IMR-90 (cell line): ENCODE measurements at regions not wholly inside any gene's neighbourhood (a gene's known extent, or its start where the extent isn't known, plus 50 kb on each side); places are given as distances from the start of the nearest gene placed in this dataset.

Source experiments
- ATAC-seq: fragments of 200-7000 bp; cut with Tn5 transposase; 2 replicates; pipeline ENCODE4 v1.9.1; 2020; ENCODE audit warnings: low read depth, mild to moderate bottlenecking, moderate library complexity
- BruUV-seq: library from RNA; stranded (reverse); fragments of 400-500 nt; replicated peaks from 2 replicates; lab custom pipeline; 2021; lab: Mats Ljungman, UMichigan
- CTCF ChIA-PET: fragments of 300-600 bp; formaldehyde crosslinking; extraction: SDS; loops from one replicate; lab custom pipeline; 2021; ENCODE audit warnings: antibody characterized with exemption; lab: Yijun Ruan, JAX
- POLR2A ChIA-PET: fragments of 300-600 bp; sonication (Branson Sonifier 250); formaldehyde crosslinking; loops from one replicate; lab custom pipeline; 2022; ENCODE audit warnings: antibody characterized with exemption; ENCODE audit not compliant: unreplicated experiment; lab: Charles Lee
- DNase-seq: peaks from one replicate; pipeline ENCODE4 v3.0.0; 2013
- H2AFZ ChIP-seq: replicated peaks from 2 replicates; pipeline ENCODE3; 2013; ENCODE audit warnings: low read length, mild to moderate bottlenecking; ENCODE audit not compliant: poor library complexity
- H2AK5ac ChIP-seq: 2 replicates; pipeline ENCODE4 v1.6.1; 2013; ENCODE audit warnings: low read depth, low read length, inconsistent platforms
- H2AK9ac ChIP-seq: replicated peaks from 2 replicates; pipeline ENCODE3; 2013; ENCODE audit warnings: mild to moderate bottlenecking, low read depth, low read length, moderate library complexity; ENCODE audit not compliant: poor library complexity
- H2BK120ac ChIP-seq: 2 replicates; pipeline ENCODE4 v1.6.1; 2013; ENCODE audit warnings: low read depth, low read length, inconsistent platforms
- H2BK15ac ChIP-seq: 3 replicates; pipeline ENCODE4 v1.6.1; 2013; ENCODE audit warnings: low read depth, low read length, inconsistent platforms
- H2BK20ac ChIP-seq: 2 replicates; pipeline ENCODE4 v1.6.1; 2013; ENCODE audit warnings: low read depth, mild to moderate bottlenecking, inconsistent platforms, low read length, moderate library complexity
- H2BK5ac ChIP-seq: 2 replicates; pipeline ENCODE4 v1.6.1; 2013; ENCODE audit warnings: mild to moderate bottlenecking, low read depth, low read length, inconsistent platforms; ENCODE audit not compliant: poor library complexity, severe bottlenecking
- H3K14ac ChIP-seq: replicated peaks from 2 replicates; pipeline ENCODE4 v1.6.1; 2013; ENCODE audit warnings: low read depth, low read length, inconsistent platforms
- H3K18ac ChIP-seq: 2 replicates; pipeline ENCODE4 v1.6.1; 2013; ENCODE audit warnings: low read depth, low read length, control low read depth
- H3K23ac ChIP-seq: 2 replicates; pipeline ENCODE4 v1.6.1; 2013; ENCODE audit warnings: low read depth, low read length, inconsistent platforms
- H3K27ac ChIP-seq: 2 replicates; pipeline ENCODE4 v1.5.1; 2013; ENCODE audit warnings: mild to moderate bottlenecking, control low read depth, low read length; ENCODE audit not compliant: insufficient read depth
- H3K27me3 ChIP-seq: 2 replicates; pipeline ENCODE4 v1.6.1; 2013; ENCODE audit warnings: low read length; ENCODE audit not compliant: control insufficient read depth, insufficient read depth
- H3K36me3 ChIP-seq: 2 replicates; pipeline ENCODE4 v1.6.1; 2013; ENCODE audit warnings: low read length, mixed read lengths; ENCODE audit not compliant: control insufficient read depth, insufficient read depth
- H3K4ac ChIP-seq: 2 replicates; pipeline ENCODE4 v1.6.1; 2013; ENCODE audit warnings: low read depth, low read length, inconsistent platforms
- H3K4me1 ChIP-seq: 2 replicates; pipeline ENCODE4 v1.6.1; 2013; ENCODE audit warnings: low read length, mixed read lengths; ENCODE audit not compliant: control insufficient read depth, insufficient read depth
- H3K4me2 ChIP-seq: 2 replicates; pipeline ENCODE4 v1.6.1; 2013; ENCODE audit warnings: low read depth, mild to moderate bottlenecking, control low read depth, low read length, moderate library complexity
- H3K4me3 ChIP-seq: 2 replicates; pipeline ENCODE4 v1.5.1; 2013; ENCODE audit warnings: low read depth, mild to moderate bottlenecking, control low read depth, low read length, moderate library complexity; ENCODE audit not compliant: insufficient read depth
- H3K56ac ChIP-seq: 2 replicates; pipeline ENCODE4 v1.6.1; 2013; ENCODE audit warnings: low read length, inconsistent platforms; ENCODE audit not compliant: insufficient read depth; ENCODE audit errors: extremely low read depth
- H3K79me1 ChIP-seq, 2 experiments: 2 replicates each; pipeline ENCODE4 v1.6.1; 2013; ENCODE audit warnings: low read length in 2 of 2, inconsistent platforms in 1 of 2, low read depth in 1 of 2
- H3K9ac ChIP-seq: 2 replicates; pipeline ENCODE4 v1.6.1; 2013; ENCODE audit warnings: low read depth, low read length, control low read depth
- H3K9me1 ChIP-seq: 2 replicates; pipeline ENCODE4 v1.6.1; 2013; ENCODE audit warnings: low read length, inconsistent platforms; ENCODE audit not compliant: insufficient read depth
- H3K9me3 ChIP-seq: 2 replicates; pipeline ENCODE4 v1.6.1; 2013; ENCODE audit warnings: low read length; ENCODE audit not compliant: control insufficient read depth, insufficient read depth
- H4K20me1 ChIP-seq: 2 replicates; pipeline ENCODE4 v1.6.1; 2013; ENCODE audit warnings: low read length, inconsistent platforms; ENCODE audit not compliant: insufficient read depth
- H4K5ac ChIP-seq: 2 replicates; pipeline ENCODE4 v1.6.1; 2013; ENCODE audit warnings: mild to moderate bottlenecking, low read depth, low read length, control low read depth
- H4K8ac ChIP-seq, 2 experiments: 2 replicates each; pipeline ENCODE4 v1.6.1; 2013; ENCODE audit warnings: low read depth in 2 of 2, low read length in 2 of 2, control low read depth in 1 of 2, inconsistent platforms in 1 of 2
- H4K91ac ChIP-seq: 2 replicates; pipeline ENCODE4 v1.6.1; 2013; ENCODE audit warnings: low read depth, low read length, inconsistent platforms; ENCODE audit not compliant: insufficient read depth
- BHLHE40 ChIP-seq: fragments of 150-350 bp; IDR thresholded peaks from 2 replicates; pipeline ENCODE4 v1.6.1; 2016; ENCODE audit warnings: mild to moderate bottlenecking, low read depth, low read length
- CEBPB ChIP-seq: IDR thresholded peaks from 2 replicates; pipeline ENCODE4 v1.6.1; 2012; ENCODE audit warnings: low read depth, low read length, improper control_type of control experiment
- CHD1 ChIP-seq: IDR thresholded peaks from 2 replicates; pipeline ENCODE4 v1.6.1; 2012; ENCODE audit warnings: low read depth, low read length, improper control_type of control experiment
- CTCF ChIP-seq: conservative IDR thresholded peaks from 2 replicates; pipeline ENCODE4 v1.5.1; 2012; ENCODE audit warnings: mild to moderate bottlenecking, low read depth, low read length, improper control_type of control experiment
- ELK1 ChIP-seq: fragments of 150-350 bp; IDR thresholded peaks from 2 replicates; pipeline ENCODE4 v1.6.1; 2016; ENCODE audit warnings: low read depth, mild to moderate bottlenecking, low read length, moderate library complexity, borderline replicate concordance
- FOS ChIP-seq: fragments of 150-350 bp; IDR thresholded peaks from 2 replicates; pipeline ENCODE4 v1.6.1; 2016; ENCODE audit warnings: low read depth, low read length
- MAFK ChIP-seq: IDR thresholded peaks from 2 replicates; pipeline ENCODE4 v1.6.1; 2012; ENCODE audit warnings: low read depth, low read length, improper control_type of control experiment
- NFE2L2 ChIP-seq: fragments of 150-350 bp; IDR thresholded peaks from 2 replicates; pipeline ENCODE4 v1.6.1; 2016; ENCODE audit warnings: low read depth, mild to moderate bottlenecking, low read length
- POLR2A ChIP-seq: IDR thresholded peaks from 2 replicates; pipeline ENCODE4 v1.6.1; 2012; ENCODE audit warnings: mild to moderate bottlenecking, low read depth, low read length
- RAD21 ChIP-seq: IDR thresholded peaks from 2 replicates; pipeline ENCODE4 v1.6.1; 2012; ENCODE audit warnings: low read length, improper control_type of control experiment
- RCOR1 ChIP-seq: IDR thresholded peaks from 2 replicates; pipeline ENCODE4 v1.6.1; 2012; ENCODE audit warnings: mild to moderate bottlenecking, low read length, improper control_type of control experiment; ENCODE audit not compliant: insufficient replicate concordance
- SMC3 ChIP-seq: fragments of 150-350 bp; IDR thresholded peaks from 2 replicates; pipeline ENCODE4 v1.6.1; 2016; ENCODE audit warnings: low read depth, mild to moderate bottlenecking, antibody characterized with exemption, low read length, moderate library complexity
- USF2 ChIP-seq: fragments of 150-350 bp; IDR thresholded peaks from 2 replicates; pipeline ENCODE4 v1.6.1; 2017; ENCODE audit warnings: mild to moderate bottlenecking, antibody characterized with exemption, low read length, low read depth
- WGBS, 2 experiments: methylation state at CpG; one replicate each; pipeline versions ENCODE4 v1.1.5 to v1.1.7; 2013; ENCODE audit warnings: missing lambda C conversion rate in 2 of 2; ENCODE audit not compliant: insufficient read length in 1 of 2; ENCODE audit errors: extremely low coverage in 2 of 2; 5-methylcytosine and 5-hydroxymethylcytosine counted together
- dilution Hi-C: fragments of 300-500 bp; cut with HindIII; formaldehyde crosslinking; loops from one replicate; pipeline ENCODE4 v1.14.3; 2018; ENCODE audit warnings: low sequenced_read_pairs; ENCODE audit not compliant: unreplicated experiment
- in situ Hi-C: fragments of 300-500 bp; cut with MboI; formaldehyde crosslinking; loops from 3 replicates; pipeline ENCODE4 v1.14.3; 2019; ENCODE audit warnings: low sequenced_read_pairs, inconsistent platforms, mixed read lengths
- intact Hi-C: fragments of 100-400 bp; cut with micrococcal nuclease; formaldehyde crosslinking; loops from 2 replicates; pipeline ENCODE4 v1.10.0; 2022

- dilution Hi-C loops (no loop called here), in situ Hi-C loops (no loop called here), intact Hi-C loops (no loop called here)
- no peaks in the 10 kb centered on the region for H3K79me1 ChIP-seq
- no peak overlapping the region for H2AK9ac ChIP-seq
- H4K8ac ChIP-seq: no peak overlapping the region
- H4K20me1 ChIP-seq: no peaks in the 10 kb centered on the region
- 0% methylated on average over 9 of the region's 52 CpGs; no CpG with 5 or more reads in 1 of the 2 experiments for WGBS, 2 experiments
- no peaks in the 10 kb centered on the region for H3K4me1 ChIP-seq
- H3K23ac ChIP-seq: no peak overlapping the region
- no peak overlapping the region for H2AFZ ChIP-seq
- ChIA-PET CTCF (no interaction called here), POLR2A (interaction anchor here (0.6 kb wide), 2 partner anchors 249 to 320 kb away, joined by 6 to 9 read pairs; no protein-coding TSS in a partner anchor)
- no peak overlapping the region for H4K5ac ChIP-seq
- H3K27me3 ChIP-seq: peaks cover 17% of the 10 kb centered on the region
- no TSS peak for BruUV-seq
- ATAC-seq (no peak), DNase-seq (no peak)
- H3K14ac ChIP-seq: no peak overlapping the region
- H3K56ac ChIP-seq: no peak overlapping the region
- TF ChIP-seq CTCF: no peak
- no peak for TF ChIP-seq RCOR1
- no peak for TF ChIP-seq ELK1
- no peak for TF ChIP-seq RAD21
- no peak for TF ChIP-seq CEBPB
- TF ChIP-seq BHLHE40: no peak
- no peak for TF ChIP-seq SMC3
- TF ChIP-seq FOS: no peak
- TF ChIP-seq USF2: no peak
- no peak for TF ChIP-seq POLR2A
- no peak for TF ChIP-seq NFE2L2
- no peak for TF ChIP-seq CHD1
- TF ChIP-seq MAFK: no peak
- H3K9me3 ChIP-seq: no peaks in the 10 kb centered on the region
- H2BK15ac ChIP-seq: no peak overlapping the region
- H2BK120ac ChIP-seq: no peak overlapping the region
- no peak overlapping the region for H3K4ac ChIP-seq
- no peak overlapping the region for H3K9ac ChIP-seq
- no peak overlapping the region for H3K4me3 ChIP-seq
- H3K27ac ChIP-seq: no peak overlapping the region
- H3K9me1 ChIP-seq: no peaks in the 10 kb centered on the region
- H3K18ac ChIP-seq: no peak overlapping the region
- H4K91ac ChIP-seq: no peak overlapping the region
- no peak overlapping the region for H2BK5ac ChIP-seq
- H2AK5ac ChIP-seq: no peak overlapping the region
- no peak overlapping the region for H2BK20ac ChIP-seq
- no peak overlapping the region for H3K4me2 ChIP-seq
- H3K36me3 ChIP-seq: no peaks in the 10 kb centered on the region
These were observed 65.5 kb upstream of the BHLHE23 start for GRCh38 chr20:63072231-63072791.
